HEK293T (cell line): ENCODE measurements at regions not wholly inside any gene's neighbourhood (a gene's known extent, or its start where the extent isn't known, plus 50 kb on each side); places are given as distances from the start of the nearest gene placed in this dataset.

Experiments used
- CTCF ChIA-PET: fragments of 350-600 bp; formaldehyde crosslinking; extraction: SDS; loops from one replicate; lab custom pipeline; 2021; ENCODE audit warnings: antibody characterized with exemption, inconsistent platforms; lab: Yijun Ruan, JAX
- POLR2A ChIA-PET: fragments of 350-600 bp; formaldehyde crosslinking; extraction: SDS; loops from one replicate; lab custom pipeline; 2020; ENCODE audit warnings: antibody characterized with exemption, inconsistent platforms; lab: Yijun Ruan, JAX
- DNase-seq: peaks from one replicate; pipeline ENCODE4 v3.0.0; 2012; ENCODE audit warnings: mixed read lengths; ENCODE audit errors: extremely low spot score
- ARNT ChIP-seq: fragments of 450-650 bp; IDR thresholded peaks from 2 replicates; pipeline ENCODE4 v1.6.1; 2017; ENCODE audit warnings: mild to moderate bottlenecking
- BHLHE40 ChIP-seq: fragments of 450-650 bp; IDR thresholded peaks from 2 replicates; pipeline ENCODE4 v1.6.1; 2016; ENCODE audit warnings: mild to moderate bottlenecking, moderate library complexity, borderline replicate concordance
- CTBP1 ChIP-seq: fragments of 450-650 bp; IDR thresholded peaks from 2 replicates; pipeline ENCODE4 v1.6.1; 2016; ENCODE audit warnings: borderline replicate concordance
- ELF4 ChIP-seq: fragments of 450-650 bp; IDR thresholded peaks from 2 replicates; pipeline ENCODE4 v1.6.1; 2017; ENCODE audit warnings: antibody characterized with exemption
- FOXA1 ChIP-seq: fragments of 450-650 bp; IDR thresholded peaks from 2 replicates; pipeline ENCODE4 v1.6.1; 2016; ENCODE audit warnings: mild to moderate bottlenecking
- FOXK2 ChIP-seq: fragments of 450-650 bp; IDR thresholded peaks from 2 replicates; pipeline ENCODE4 v1.6.1; 2016; ENCODE audit warnings: mild to moderate bottlenecking
- FOXM1 ChIP-seq: fragments of 450-650 bp; IDR thresholded peaks from 2 replicates; pipeline ENCODE4 v1.6.1; 2017; ENCODE audit warnings: mild to moderate bottlenecking, borderline replicate concordance
- HDGF ChIP-seq: fragments of 450-650 bp; IDR thresholded peaks from 2 replicates; pipeline ENCODE4 v1.6.1; 2017; ENCODE audit warnings: antibody characterized with exemption, borderline replicate concordance
- L3MBTL2 ChIP-seq: fragments of 450-650 bp; conservative IDR thresholded peaks from 2 replicates; pipeline ENCODE4 v1.6.1; 2016; ENCODE audit warnings: mild to moderate bottlenecking
- LEF1 ChIP-seq: fragments of 450-650 bp; IDR thresholded peaks from 2 replicates; pipeline ENCODE4 v1.6.1; 2017; ENCODE audit warnings: mild to moderate bottlenecking, borderline replicate concordance
- NFRKB ChIP-seq: fragments of 450-650 bp; IDR thresholded peaks from 2 replicates; pipeline ENCODE4 v1.6.1; 2016; ENCODE audit warnings: mild to moderate bottlenecking, moderate library complexity
- SP1 ChIP-seq: fragments of 450-650 bp; IDR thresholded peaks from 2 replicates; pipeline ENCODE4 v1.6.1; 2017
- SUZ12 ChIP-seq: fragments of 450-650 bp; IDR thresholded peaks from 2 replicates; pipeline ENCODE4 v1.6.1; 2016; ENCODE audit warnings: mild to moderate bottlenecking
- TARDBP ChIP-seq: fragments of 450-650 bp; IDR thresholded peaks from 2 replicates; pipeline ENCODE4 v1.6.1; 2016
- ZNF384 ChIP-seq: fragments of 450-650 bp; IDR thresholded peaks from 2 replicates; pipeline ENCODE4 v1.6.1; 2016
- TF ChIP-seq, protein P1 (sequence below): fragments of 450-650 bp; IDR thresholded peaks from 2 replicates; pipeline ENCODE4 v1.6.1; 2016

DNA sequence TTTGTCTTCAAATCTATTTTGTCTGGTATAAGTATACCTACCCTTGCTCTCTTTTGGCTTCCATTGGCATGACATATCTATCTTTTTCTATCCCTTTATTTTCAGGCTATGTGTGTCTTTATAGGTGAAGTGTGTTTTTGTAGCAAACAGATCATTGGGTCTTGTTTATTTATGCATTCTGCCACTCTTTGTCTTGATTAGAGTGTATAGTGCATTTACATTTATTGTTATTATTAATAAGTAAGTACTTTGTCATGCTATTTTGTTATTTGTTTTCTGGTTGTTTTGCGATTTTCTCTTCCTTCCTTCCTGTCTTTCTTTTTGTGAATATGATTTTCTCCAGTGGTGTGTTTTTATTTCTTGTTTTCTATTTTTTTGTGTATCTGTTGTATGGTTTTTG lies 188.6 kb downstream of the GLUD2 start:
- no peak for TF ChIP-seq LEF1
- TF ChIP-seq, protein P1, sequence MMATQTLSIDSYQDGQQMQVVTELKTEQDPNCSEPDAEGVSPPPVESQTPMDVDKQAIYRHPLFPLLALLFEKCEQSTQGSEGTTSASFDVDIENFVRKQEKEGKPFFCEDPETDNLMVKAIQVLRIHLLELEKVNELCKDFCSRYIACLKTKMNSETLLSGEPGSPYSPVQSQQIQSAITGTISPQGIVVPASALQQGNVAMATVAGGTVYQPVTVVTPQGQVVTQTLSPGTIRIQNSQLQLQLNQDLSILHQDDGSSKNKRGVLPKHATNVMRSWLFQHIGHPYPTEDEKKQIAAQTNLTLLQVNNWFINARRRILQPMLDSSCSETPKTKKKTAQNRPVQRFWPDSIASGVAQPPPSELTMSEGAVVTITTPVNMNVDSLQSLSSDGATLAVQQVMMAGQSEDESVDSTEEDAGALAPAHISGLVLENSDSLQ, result no peak
- no peak for TF ChIP-seq ELF4
- ChIA-PET POLR2A (no interaction called here), CTCF (no interaction called here)
- DNase-seq, result no peak

DNA sequence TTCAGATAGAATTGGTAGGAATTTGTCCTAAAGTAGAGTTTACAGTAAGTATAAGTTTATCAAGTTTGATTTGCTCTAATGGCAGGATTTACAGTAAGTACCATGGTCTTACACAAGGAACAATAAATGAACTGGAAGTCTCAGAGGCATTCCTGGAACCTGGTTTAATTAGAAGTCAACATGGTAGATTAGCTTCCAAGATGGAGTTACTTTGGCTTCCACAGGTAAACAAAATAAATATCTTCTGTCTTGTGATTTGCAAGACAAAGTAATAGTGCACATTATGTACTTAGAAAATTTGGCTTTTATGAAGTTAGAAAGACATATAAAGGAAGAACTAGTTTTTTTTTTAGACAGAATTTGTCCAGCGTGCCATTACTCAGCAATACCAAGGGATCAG lies 190.7 kb downstream of the GLUD2 start:
- TF ChIP-seq TARDBP, result no peak
- TF ChIP-seq SUZ12, result no peak
- no peak for TF ChIP-seq SP1
- no peak for TF ChIP-seq ZNF384
- TF ChIP-seq LEF1, result no peak
- TF ChIP-seq NFRKB, result no peak
- TF ChIP-seq BHLHE40, result no peak
- no peak for TF ChIP-seq ELF4
- POLR2A ChIA-PET, result no interaction called here
- no peak for DNase-seq
- CTCF ChIA-PET, result no interaction called here

DNA sequence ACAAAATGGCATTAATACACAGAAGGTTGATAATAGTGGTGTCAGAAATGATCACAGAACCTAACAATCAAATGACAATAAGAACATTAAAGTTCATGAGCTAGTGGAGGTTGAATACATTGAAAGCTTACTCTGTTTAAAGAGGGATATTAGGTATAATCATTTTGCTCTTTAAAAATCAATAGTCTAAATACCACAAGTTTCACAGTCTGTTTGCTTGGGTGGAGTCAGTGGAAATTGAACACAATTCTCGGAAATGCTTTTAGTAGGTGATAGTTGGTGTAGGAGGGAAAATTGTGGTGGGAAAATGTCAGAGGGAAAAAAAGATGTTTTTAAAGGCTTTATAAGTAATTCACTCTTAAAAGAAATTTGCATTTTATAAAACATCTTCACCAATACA lies 197.1 kb downstream of the GLUD2 start:
- ChIA-PET CTCF (no interaction called here), POLR2A (no interaction called here)

DNA sequence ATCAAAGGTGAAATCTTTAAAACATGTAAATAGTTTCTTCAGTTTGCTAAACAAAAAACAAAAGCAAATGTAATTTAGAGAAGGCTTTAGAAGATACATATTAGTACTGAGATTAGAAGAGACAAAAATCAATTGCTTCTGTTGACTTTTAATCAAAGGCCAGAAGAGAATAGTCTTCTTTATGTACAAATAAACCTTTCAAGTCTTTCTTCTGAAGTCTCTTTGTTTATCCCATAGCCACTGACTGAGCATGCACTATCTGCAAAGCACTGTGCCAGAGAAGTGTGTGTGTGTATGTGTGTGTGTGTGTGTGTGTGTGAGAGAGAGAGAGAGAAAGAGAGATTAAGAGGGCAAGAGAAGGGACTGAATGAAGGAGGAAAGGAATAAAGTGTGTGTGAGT lies 198.4 kb downstream of the GLUD2 start:
- ChIA-PET POLR2A (no interaction called here), CTCF (no interaction called here)
- DNase-seq, result no peak
- TF ChIP-seq, protein P1, result no peak

More for the DNA sequence above, 197.1 kb downstream of the GLUD2 start:
- DNase-seq, result no peak
- TF ChIP-seq FOXK2 (no peak), L3MBTL2 (no peak), HDGF (no peak), ELF4 (no peak), SP1 (no peak), SUZ12 (no peak), LEF1 (no peak), ARNT (no peak), FOXM1 (no peak), FOXA1 (no peak), BHLHE40 (no peak), CTBP1 (no peak), ZNF384 (no peak), TARDBP (no peak), NFRKB (no peak)
- TF ChIP-seq, protein P1, result no peak

DNA sequence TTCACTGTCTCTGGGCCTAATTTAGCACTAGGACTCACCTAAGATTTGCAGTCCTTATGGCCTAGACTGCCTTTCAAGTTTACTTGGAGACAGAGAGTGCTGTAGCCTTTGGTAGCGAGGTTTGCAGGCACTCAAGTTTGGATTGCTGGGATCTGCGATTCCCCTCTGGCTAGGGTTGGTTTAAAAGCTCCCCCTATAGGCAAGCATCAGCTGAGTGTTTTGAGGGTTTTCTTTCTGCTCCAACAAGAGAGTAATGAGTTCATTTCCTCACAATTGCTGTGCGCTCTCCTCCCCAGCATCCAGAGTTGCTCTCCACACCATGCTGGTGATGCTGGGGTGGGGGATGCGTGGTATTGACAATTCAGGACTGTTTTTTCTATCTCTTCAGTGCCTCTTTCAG lies 206.9 kb downstream of the GLUD2 start:
- TF ChIP-seq ELF4 (no peak), L3MBTL2 (no peak), BHLHE40 (no peak), FOXK2 (no peak), NFRKB (no peak), FOXM1 (no peak), ARNT (no peak), LEF1 (no peak), ZNF384 (no peak), SUZ12 (no peak), HDGF (no peak), TARDBP (no peak), FOXA1 (no peak), SP1 (no peak), CTBP1 (no peak)
- TF ChIP-seq, protein P1, result no peak
- ChIA-PET POLR2A (no interaction called here), CTCF (no interaction called here)
- DNase-seq, result no peak

DNA sequence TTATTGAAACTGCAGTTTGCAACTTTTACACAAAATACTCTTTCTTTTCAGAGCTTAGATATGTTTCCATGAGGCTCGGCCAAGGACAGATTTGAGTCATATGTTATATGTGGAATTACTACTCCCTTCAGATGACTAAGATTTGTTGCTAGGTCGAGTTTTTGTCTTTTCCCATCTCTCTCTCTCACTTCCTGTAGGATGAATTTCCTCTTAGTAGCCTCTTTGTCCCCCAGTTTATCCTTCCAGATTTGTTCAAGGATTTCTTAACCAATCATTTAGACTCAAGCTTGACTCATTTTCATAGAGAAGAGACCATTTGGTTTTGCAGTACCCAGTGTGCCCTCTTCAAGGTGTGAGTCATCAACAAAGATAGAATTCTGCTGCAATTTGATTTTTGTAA lies 209.2 kb downstream of the GLUD2 start:
- TF ChIP-seq ZNF384 (no peak), L3MBTL2 (no peak), NFRKB (no peak), ELF4 (no peak), ARNT (no peak), TARDBP (no peak), HDGF (no peak), SP1 (no peak), BHLHE40 (no peak), FOXA1 (no peak), FOXM1 (no peak)
- TF ChIP-seq, protein P1, result no peak
- ChIA-PET POLR2A (no interaction called here), CTCF (no interaction called here)
- DNase-seq, result no peak
